ENCODE measurements at regions not wholly inside any gene's neighbourhood (a gene's known extent, or its start where the extent isn't known, plus 50 kb on each side); places are given as distances from the start of the nearest gene placed in this dataset.

DNA sequence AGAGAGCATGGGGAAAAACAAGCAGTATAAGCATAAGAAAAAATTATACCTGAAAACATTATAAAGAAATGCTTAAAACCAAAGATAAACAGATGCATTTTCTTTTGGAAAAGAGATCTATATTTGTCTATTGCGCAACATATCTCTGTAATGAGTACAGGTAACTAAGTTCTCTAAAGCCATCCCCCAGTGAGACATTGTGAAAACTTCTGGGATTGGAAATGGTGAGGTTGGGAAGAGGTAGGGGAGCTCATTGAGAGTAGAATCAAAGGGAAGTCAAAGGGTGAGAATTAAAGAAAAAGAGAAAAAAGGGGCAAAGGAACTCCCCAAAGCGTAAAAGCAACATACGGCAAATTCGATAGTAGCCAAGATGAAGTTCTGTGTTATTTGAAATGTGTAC, 257.9 kb upstream of the RBFOX1 start:
- Mint-ChIP-seq H3K27ac (ENCODE audit: unreplicated experiment) (no peak overlapping the region), H3K9me3 (ENCODE audit: low read depth) (peaks cover 24% of the 10 kb centered on the region), H3K36me3 (ENCODE audit: low read depth) (no peaks in the 10 kb centered on the region), H3K4me1 (ENCODE audit: low read depth) (no peaks in the 10 kb centered on the region), H3K4me3 (ENCODE audit: unreplicated experiment) (no peak overlapping the region), H3K27me3 (ENCODE audit: low read depth) (no peaks in the 10 kb centered on the region)
- no peak for DNase-seq (ENCODE audit: low spot score)
- TF ChIP-seq, protein P1, sequence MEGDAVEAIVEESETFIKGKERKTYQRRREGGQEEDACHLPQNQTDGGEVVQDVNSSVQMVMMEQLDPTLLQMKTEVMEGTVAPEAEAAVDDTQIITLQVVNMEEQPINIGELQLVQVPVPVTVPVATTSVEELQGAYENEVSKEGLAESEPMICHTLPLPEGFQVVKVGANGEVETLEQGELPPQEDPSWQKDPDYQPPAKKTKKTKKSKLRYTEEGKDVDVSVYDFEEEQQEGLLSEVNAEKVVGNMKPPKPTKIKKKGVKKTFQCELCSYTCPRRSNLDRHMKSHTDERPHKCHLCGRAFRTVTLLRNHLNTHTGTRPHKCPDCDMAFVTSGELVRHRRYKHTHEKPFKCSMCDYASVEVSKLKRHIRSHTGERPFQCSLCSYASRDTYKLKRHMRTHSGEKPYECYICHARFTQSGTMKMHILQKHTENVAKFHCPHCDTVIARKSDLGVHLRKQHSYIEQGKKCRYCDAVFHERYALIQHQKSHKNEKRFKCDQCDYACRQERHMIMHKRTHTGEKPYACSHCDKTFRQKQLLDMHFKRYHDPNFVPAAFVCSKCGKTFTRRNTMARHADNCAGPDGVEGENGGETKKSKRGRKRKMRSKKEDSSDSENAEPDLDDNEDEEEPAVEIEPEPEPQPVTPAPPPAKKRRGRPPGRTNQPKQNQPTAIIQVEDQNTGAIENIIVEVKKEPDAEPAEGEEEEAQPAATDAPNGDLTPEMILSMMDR (IDR thresholded peaks at IDR 0.05): no peak

DNA sequence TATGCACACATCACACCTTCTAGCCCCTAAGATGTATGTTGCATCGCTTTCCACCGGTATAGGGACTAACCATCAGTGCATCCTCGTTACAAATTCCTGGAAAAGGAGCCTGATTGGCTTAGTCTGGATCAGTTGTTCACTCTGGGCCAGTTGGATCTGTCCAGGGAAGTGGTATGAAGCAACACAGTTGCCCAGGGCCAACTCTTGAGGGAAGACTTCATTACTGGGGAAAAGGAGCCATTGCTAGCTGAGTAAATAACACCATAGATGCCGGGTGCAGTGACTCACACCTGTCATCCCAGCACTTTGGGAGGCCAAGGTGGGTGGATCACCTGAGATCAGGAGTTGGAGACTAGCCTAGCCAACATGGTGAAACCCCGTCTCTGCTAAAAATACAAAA, 275.2 kb upstream of the RBFOX1 start:
- DNase-seq (ENCODE audit: low spot score): no peak
- peaks cover 10% of the 10 kb centered on the region for H3K9me3 Mint-ChIP-seq (ENCODE audit: low read depth)
- TF ChIP-seq, protein P1 (IDR thresholded peaks at IDR 0.05): no peak
- H3K4me1 Mint-ChIP-seq (ENCODE audit: low read depth): no peaks in the 10 kb centered on the region
- no peak overlapping the region for H3K4me3 Mint-ChIP-seq (ENCODE audit: unreplicated experiment)
- H3K36me3 Mint-ChIP-seq (ENCODE audit: low read depth): no peaks in the 10 kb centered on the region
- no peaks in the 10 kb centered on the region for H3K27me3 Mint-ChIP-seq (ENCODE audit: low read depth)
- H3K27ac Mint-ChIP-seq (ENCODE audit: unreplicated experiment): no peak overlapping the region

- H3K4me3 Mint-ChIP-seq (ENCODE audit: unreplicated experiment): no peak overlapping the region
- H3K9me3 Mint-ChIP-seq (ENCODE audit: low read depth): peaks cover 7% of the 10 kb centered on the region
- no peak for DNase-seq (ENCODE audit: low spot score)
- no peaks in the 10 kb centered on the region for H3K27me3 Mint-ChIP-seq (ENCODE audit: low read depth)
- no peak overlapping the region for H3K27ac Mint-ChIP-seq (ENCODE audit: unreplicated experiment)
- TF ChIP-seq, protein P1 (IDR thresholded peaks at IDR 0.05): no peak
- no peaks in the 10 kb centered on the region for H3K36me3 Mint-ChIP-seq (ENCODE audit: low read depth)
- no peaks in the 10 kb centered on the region for H3K4me1 Mint-ChIP-seq (ENCODE audit: low read depth)
Measured at GRCh38 chr16:7055443-7055842, 277.2 kb upstream of the RBFOX1 start.

GRCh38 chr16:7051591-7052349, 280.9 kb upstream of the RBFOX1 start:
- no peaks in the 10 kb centered on the region for H3K27me3 Mint-ChIP-seq (ENCODE audit: low read depth)
- TF ChIP-seq, protein P1 (IDR thresholded peaks at IDR 0.05): no peak
- H3K4me1 Mint-ChIP-seq (ENCODE audit: low read depth): no peaks in the 10 kb centered on the region
- no peak for DNase-seq (ENCODE audit: low spot score)
- no peaks in the 10 kb centered on the region for H3K36me3 Mint-ChIP-seq (ENCODE audit: low read depth)
- peaks cover 14% of the 10 kb centered on the region for H3K9me3 Mint-ChIP-seq (ENCODE audit: low read depth)
- H3K4me3 Mint-ChIP-seq (ENCODE audit: unreplicated experiment): no peak overlapping the region
- H3K27ac Mint-ChIP-seq (ENCODE audit: unreplicated experiment): no peak overlapping the region

- H3K4me1 Mint-ChIP-seq (ENCODE audit: low read depth): no peaks in the 10 kb centered on the region
- no peaks in the 10 kb centered on the region for H3K36me3 Mint-ChIP-seq (ENCODE audit: low read depth)
- H3K9me3 Mint-ChIP-seq (ENCODE audit: low read depth): peaks cover 20% of the 10 kb centered on the region
- no peak overlapping the region for H3K27ac Mint-ChIP-seq (ENCODE audit: unreplicated experiment)
- TF ChIP-seq, protein P1 (IDR thresholded peaks at IDR 0.05): no peak
- H3K4me3 Mint-ChIP-seq (ENCODE audit: unreplicated experiment): no peak overlapping the region
- H3K27me3 Mint-ChIP-seq (ENCODE audit: low read depth): no peaks in the 10 kb centered on the region
- DNase-seq (ENCODE audit: low spot score): no peak
Measured at GRCh38 chr16:7044331-7044730, 288.3 kb upstream of the RBFOX1 start.

Measured in chondrocyte (in vitro differentiated cells).